HG02840 (cell line): ENCODE measurements at regions not wholly inside any gene's neighbourhood (a gene's known extent, or its start where the extent isn't known, plus 50 kb on each side); places are given as distances from the start of the nearest gene placed in this dataset.

Source experiments
- ATAC-seq: cut with Tn5 transposase; IDR thresholded peaks from one replicate; pipeline ENCODE4 v1.9.1; 2021; ENCODE audit warnings: mild to moderate bottlenecking, moderate library complexity, moderate number of reproducible peaks; ENCODE audit not compliant: unreplicated experiment, low FRiP score

GRCh38 chr6:7035837-7036249 is 71.9 kb upstream of the RREB1 start:
- ATAC-seq = no peak

DNA sequence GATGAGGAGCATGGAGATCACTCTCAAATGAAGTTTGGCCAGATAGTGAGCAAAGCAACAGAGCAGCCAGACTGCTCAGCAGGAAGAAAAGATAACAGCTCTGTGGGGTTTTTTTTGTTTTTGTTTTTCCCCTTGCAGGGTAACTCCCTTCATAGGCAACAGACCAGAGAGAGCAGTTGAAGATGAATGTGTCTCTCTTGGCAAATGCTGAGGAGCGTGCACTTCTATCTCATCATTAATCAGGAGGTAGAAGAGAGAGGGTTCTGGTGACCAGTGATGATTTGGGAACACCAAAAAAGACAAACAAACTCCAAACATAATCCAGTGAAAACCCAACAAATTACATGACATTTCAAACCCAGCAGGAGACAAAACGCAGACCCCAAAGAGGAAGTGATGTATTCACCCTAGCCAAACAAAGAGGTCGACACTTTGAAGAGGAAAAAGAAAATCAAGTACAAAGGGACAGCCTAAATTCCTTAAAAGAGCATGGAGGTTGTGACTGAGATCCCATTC is 66.2 kb upstream of the RREB1 start:
- no peak for ATAC-seq

- ATAC-seq = no peak
Observed at GRCh38 chr6:7042056-7042653, 65.6 kb upstream of the RREB1 start.

DNA sequence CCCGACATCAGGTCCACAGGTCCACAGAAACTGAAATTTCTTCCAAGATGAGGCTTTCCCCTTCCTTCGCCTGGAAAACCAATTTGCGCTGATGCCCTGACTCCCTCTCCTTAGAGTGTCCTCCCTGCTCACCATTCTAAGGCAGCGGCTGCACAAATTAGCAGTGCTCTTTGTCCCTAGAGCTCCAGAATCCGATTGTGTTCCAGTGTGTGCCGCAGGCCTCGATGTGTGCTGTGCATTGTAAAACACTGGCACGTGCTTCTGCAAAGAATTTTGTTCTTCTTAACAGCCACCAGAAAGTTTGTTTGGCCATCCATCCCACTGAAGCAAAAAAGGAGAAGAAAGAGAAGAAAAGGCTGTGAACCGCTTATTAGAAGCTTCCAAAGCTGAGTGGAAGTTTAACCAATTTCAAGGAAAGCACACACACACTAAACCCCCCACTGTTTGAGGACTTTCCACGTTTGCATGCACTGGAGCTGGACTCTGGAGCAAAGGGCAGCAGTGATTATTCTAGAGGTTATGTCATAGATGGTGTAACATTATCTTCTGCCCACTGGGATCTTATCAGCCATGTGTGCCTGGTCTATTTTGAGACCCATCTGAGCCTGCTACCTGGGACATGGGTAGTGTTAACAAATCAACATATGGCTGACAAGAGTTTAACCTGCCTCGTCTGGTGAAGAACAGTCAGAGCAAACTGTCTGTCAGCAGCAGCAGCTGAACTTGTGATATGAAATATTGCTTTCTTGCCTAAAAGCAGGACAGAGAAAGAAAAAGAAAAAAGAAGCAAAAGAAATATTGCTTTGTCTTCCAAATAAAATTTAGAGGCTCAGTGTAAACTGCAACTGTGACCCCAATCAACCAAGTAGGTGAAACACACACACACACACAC is 64.9 kb upstream of the RREB1 start:
- no peak for ATAC-seq

DNA sequence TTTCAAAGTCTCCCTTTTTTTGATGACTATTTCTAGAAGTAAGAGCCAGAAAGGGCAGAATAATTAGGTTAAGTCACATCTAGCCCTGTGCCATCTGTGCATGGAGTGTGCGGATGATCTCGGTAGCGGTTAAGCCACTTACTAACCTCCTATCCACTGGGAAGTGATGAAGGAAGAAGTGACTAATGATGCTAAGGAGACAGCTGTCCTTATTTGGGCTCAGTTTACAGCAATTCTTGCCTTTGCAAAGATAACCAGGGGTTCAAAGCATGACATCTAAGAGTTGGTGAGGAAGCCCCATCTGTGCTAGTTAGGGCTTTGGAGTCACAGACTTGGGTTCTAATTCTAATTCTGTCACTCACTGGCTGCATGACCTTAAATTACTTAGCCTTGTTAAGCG is 62.4 kb upstream of the RREB1 start:
- ATAC-seq = no peak

GRCh38 chr6:7045746-7046145 is 62.0 kb upstream of the RREB1 start:
- ATAC-seq = no peak

DNA sequence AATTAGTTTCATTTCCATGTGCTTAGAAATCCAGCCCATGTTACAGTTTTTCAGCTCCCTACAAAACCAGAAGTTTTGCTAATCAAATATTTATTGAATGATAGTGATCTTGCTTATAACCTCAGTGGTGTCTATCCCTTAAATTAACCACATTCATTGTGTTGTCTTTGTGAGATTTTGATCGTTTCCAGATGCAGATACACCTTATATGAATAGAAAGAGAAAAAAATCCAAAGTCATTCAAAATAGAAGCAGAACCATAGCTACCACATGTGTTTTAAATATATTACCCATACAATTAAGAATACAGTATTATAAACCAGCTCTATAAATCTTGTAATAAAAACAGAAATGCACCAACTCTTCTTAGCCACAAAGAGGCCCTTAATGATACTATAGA is 60.6 kb upstream of the RREB1 start:
- no peak for ATAC-seq

DNA sequence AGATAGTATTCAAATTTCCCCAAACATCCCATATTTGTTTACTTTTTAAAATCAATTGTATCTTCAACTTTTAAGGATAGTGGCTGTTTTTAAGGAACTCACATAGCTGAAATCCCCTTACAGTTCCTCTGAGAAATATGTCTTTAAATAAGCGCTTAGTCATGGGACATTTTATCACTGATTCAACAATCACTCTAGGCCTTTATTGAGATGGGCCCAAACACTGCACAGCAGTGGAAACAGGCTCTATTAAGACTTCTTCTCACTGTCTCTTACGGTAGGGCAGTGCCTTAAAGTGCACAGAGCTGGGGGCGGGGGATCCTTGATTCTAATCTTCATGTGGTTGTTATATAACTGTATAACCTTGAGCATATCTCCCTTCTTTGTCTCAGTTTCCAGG is 59.8 kb upstream of the RREB1 start:
- no peak for ATAC-seq

GRCh38 chr6:7048894-7049293 is 58.9 kb upstream of the RREB1 start:
- no peak for ATAC-seq

DNA sequence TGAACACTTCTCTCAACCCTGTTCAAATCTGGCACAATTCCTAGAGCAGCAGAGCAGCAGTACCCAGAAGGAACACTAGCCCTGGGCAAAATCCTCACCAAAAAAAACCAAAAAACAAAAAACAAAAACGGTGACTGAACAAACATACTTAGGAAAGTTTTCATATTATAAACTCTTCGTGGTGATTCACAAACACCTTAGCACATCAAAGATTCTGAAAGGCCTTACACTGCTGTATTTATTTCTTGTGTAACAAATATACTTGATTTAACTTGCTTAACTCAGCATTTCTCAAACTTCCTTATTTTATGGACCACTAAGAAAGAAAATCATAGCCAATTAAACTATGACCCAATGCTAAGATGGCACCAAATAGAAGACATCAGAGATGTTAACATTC is 57.8 kb upstream of the RREB1 start:
- ATAC-seq = no peak

- ATAC-seq = no peak
Observed at GRCh38 chr6:7050872-7051779, 56.6 kb upstream of the RREB1 start.

DNA sequence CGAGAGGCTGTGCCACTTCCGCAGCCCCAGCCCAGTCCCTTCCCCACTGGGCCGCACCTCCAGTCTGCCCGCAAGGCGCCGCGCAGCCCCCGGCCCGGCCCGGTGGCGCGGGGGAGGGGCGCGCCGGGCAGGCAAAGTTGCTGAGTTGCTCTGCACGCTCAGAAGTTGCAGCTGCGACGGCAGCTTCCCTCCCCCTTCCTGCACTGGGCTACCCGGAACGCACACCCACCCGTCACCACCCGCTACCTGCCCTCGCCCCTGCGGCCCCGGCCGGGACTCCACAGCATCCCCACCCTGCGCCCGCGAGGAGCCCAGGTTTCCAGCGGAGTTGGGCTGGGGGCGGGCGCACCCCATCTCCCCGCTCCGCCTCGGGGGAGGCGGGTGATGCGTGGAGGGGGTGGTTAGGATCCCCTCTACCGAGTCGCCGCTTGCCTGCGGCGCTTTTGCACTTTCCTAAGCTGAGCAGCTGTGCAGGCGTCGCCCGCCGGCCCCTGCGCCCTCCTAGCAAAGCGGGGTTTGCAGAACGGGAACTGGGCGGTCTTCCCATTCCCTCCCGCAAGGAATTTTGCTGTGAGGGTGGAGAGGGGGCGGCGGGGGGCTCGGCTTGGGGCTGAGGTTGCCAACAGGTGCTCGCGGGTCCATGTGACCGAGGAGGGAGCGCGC is 55.9 kb upstream of the RREB1 start:
- no peak for ATAC-seq

DNA sequence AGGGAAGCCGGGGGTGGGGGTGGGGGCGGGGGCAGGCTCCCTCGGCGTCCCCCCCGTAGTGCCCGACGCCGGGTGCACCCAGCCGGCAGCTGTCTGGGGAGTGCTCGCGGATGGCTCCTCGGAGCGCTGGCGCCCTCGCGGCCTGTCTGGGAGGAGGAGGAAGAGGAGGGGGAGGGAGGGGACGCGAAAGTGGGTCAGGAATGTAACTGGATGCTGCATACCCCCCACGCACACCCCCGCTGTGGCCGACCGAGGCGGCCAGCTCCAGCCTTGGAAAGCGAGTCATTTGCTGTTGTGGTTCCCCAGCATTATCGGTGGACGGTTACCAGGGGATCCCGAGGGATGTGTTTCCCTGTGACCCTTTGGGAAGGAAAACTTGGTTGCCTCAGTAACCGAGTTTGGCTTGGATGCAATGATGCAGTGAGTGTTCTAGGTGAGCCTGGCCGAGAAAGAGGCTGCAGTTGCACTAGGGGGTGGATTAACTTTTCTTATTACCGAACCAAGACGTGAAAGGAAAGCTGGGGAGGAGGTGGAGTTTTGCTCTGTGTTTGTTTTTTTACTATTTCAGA is 55.2 kb upstream of the RREB1 start:
- no peak for ATAC-seq

GRCh38 chr6:7053125-7053774 is 54.5 kb upstream of the RREB1 start:
- no peak for ATAC-seq
